MM.1S (cell line): ENCODE measurements at regions not wholly inside any gene's neighbourhood (a gene's known extent, or its start where the extent isn't known, plus 50 kb on each side); places are given as distances from the start of the nearest gene placed in this dataset.

Experiments used
- DNase-seq: peaks from one replicate; pipeline ENCODE4 v3.0.0-alpha.2; 2015
- H2AFZ ChIP-seq: fragments of 300-600 bp; sonication (generic); 2 replicates; pipeline ENCODE4 v1.6.0; 2016; ENCODE audit warnings: antibody characterized with exemption, low read length
- H3F3A ChIP-seq: fragments of 300-600 bp; sonication (generic); 2 replicates; pipeline ENCODE4 v1.6.1; 2016; ENCODE audit warnings: mild to moderate bottlenecking, antibody characterized with exemption, low read length, moderate library complexity, mixed read lengths; ENCODE audit not compliant: insufficient read depth
- H3K27ac ChIP-seq: fragments of 300-600 bp; sonication (generic); 2 replicates; pipeline ENCODE4 v1.5.1; 2016; ENCODE audit warnings: mild to moderate bottlenecking, low read length
- H3K27me3 ChIP-seq: fragments of 300-600 bp; sonication (generic); replicated peaks from 2 replicates; pipeline ENCODE4 v1.6.0; 2016; ENCODE audit warnings: low read length; ENCODE audit not compliant: insufficient read depth
- H3K36me3 ChIP-seq: fragments of 300-600 bp; sonication (generic); replicated peaks from 2 replicates; pipeline ENCODE4 v1.6.1; 2016; ENCODE audit warnings: mild to moderate bottlenecking, low read length, mixed read lengths; ENCODE audit not compliant: insufficient read depth
- H3K4me1 ChIP-seq: fragments of 300-600 bp; sonication (generic); 2 replicates; pipeline ENCODE4 v1.6.1; 2016; ENCODE audit warnings: low read length, mixed read lengths
- H3K4me2 ChIP-seq: fragments of 300-600 bp; sonication (generic); 2 replicates; pipeline ENCODE4 v1.6.0; 2016; ENCODE audit warnings: low read depth, low read length
- H3K4me3 ChIP-seq: fragments of 300-600 bp; sonication (generic); 2 replicates; pipeline ENCODE4 v1.5.1; 2016; ENCODE audit warnings: low read length, mixed read lengths
- H3K79me2 ChIP-seq: fragments of 300-600 bp; sonication (generic); 2 replicates; pipeline ENCODE4 v1.6.1; 2016; ENCODE audit warnings: mixed run types, low read length, mixed read lengths
- H3K9ac ChIP-seq: fragments of 300-600 bp; sonication (generic); 2 replicates; pipeline ENCODE4 v1.6.1; 2016; ENCODE audit warnings: low read length, mixed read lengths
- H3K9me2 ChIP-seq: fragments of 300-600 bp; sonication (generic); replicated peaks from 2 replicates; pipeline ENCODE4 v1.6.1; 2016; ENCODE audit warnings: mild to moderate bottlenecking, low read length, mixed read lengths; ENCODE audit not compliant: insufficient read depth
- H3K9me3 ChIP-seq: fragments of 300-600 bp; sonication (generic); replicated peaks from 2 replicates; pipeline ENCODE4 v1.6.1; 2016; ENCODE audit warnings: mild to moderate bottlenecking, low read length, mixed read lengths; ENCODE audit not compliant: insufficient read depth
- H4K20me1 ChIP-seq: fragments of 300-600 bp; sonication (generic); 2 replicates; pipeline ENCODE4 v1.6.1; 2016; ENCODE audit warnings: mild to moderate bottlenecking, low read length, moderate library complexity, mixed read lengths; ENCODE audit not compliant: insufficient read depth
- EZH2 ChIP-seq: fragments of 300-600 bp; sonication (generic); optimal IDR thresholded peaks from 2 replicates; pipeline ENCODE3; 2017; ENCODE audit warnings: low read depth, mild to moderate bottlenecking, antibody characterized with exemption, low read length, mixed read lengths
- EZH2phosphoT487 ChIP-seq: fragments of 300-600 bp; sonication (generic); IDR thresholded peaks from 2 replicates; pipeline ENCODE4 v1.6.1; 2018; ENCODE audit warnings: antibody characterized with exemption, low read length
- TF ChIP-seq, protein P1 (sequence below): fragments of 300-600 bp; sonication (generic); IDR thresholded peaks from 2 replicates; pipeline ENCODE4 v1.5.1; 2016; ENCODE audit warnings: antibody characterized with exemption, low read length, mixed read lengths

DNA sequence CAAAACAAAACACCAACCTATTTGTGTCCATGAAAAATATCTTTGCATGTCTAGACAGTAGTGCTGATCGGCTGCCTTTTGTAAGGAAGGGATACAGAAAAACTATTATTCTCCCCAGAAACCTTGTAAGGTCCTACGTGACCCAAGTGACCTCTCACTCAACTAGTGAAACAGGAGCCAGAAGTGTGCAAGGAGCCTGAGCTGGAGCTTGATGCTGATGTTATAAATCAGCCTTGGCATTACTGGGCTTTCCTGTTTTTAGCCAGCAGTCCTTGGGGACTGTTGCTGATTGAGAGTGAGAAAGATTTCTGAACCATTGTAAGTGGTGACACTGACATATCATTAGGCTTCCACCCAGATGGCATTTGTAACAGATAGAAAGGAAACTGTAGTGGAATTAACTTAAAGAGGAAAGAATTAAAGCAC is 100.8 kb upstream of the LIMCH1 start:
- H3K27ac ChIP-seq: no peak overlapping the region
- 0 out of 2 replicates have a peak, but pooled peaks cover 3% of the 10 kb centered on the region for H3K4me1 ChIP-seq
- H3K9ac ChIP-seq: no peak overlapping the region
- H3F3A ChIP-seq: no peaks in the 10 kb centered on the region
- no peaks in the 10 kb centered on the region for H4K20me1 ChIP-seq
- H3K4me3 ChIP-seq: peak overlapping the region; percentile 14; the same call in 1 of the 2 replicates
- peak overlapping the region; percentile 39; the same call in 1 of the 2 replicates for H3K4me2 ChIP-seq
- no peak for DNase-seq
- H2AFZ ChIP-seq: peak overlapping the region; percentile 39
- no peak for TF ChIP-seq EZH2phosphoT487
- TF ChIP-seq, protein P1, sequence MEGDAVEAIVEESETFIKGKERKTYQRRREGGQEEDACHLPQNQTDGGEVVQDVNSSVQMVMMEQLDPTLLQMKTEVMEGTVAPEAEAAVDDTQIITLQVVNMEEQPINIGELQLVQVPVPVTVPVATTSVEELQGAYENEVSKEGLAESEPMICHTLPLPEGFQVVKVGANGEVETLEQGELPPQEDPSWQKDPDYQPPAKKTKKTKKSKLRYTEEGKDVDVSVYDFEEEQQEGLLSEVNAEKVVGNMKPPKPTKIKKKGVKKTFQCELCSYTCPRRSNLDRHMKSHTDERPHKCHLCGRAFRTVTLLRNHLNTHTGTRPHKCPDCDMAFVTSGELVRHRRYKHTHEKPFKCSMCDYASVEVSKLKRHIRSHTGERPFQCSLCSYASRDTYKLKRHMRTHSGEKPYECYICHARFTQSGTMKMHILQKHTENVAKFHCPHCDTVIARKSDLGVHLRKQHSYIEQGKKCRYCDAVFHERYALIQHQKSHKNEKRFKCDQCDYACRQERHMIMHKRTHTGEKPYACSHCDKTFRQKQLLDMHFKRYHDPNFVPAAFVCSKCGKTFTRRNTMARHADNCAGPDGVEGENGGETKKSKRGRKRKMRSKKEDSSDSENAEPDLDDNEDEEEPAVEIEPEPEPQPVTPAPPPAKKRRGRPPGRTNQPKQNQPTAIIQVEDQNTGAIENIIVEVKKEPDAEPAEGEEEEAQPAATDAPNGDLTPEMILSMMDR: no peak
- TF ChIP-seq EZH2: no peak
- no peaks in the 10 kb centered on the region for H3K9me2 ChIP-seq
- H3K36me3 ChIP-seq: no peaks in the 10 kb centered on the region
- H3K27me3 ChIP-seq: no peaks in the 10 kb centered on the region
- H3K9me3 ChIP-seq: no peaks in the 10 kb centered on the region
- H3K79me2 ChIP-seq: no peaks in the 10 kb centered on the region

DNA sequence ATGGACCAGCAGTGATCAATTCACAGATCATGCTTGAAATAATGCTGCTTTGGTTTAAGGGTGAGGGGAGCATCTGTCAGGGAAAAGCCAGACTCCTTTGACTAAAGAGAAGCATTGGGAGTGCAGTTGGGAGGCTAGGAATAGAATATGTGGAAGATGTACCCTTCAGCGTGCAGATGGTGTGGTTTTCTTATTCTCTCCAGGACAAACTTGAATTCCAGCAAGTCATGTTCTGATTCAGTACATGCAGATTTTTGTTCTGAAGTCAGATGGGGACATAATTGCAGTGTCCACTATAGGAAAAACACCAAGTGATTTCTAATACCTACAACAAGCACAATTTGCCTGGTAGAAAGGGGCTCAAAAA is 99.0 kb upstream of the LIMCH1 start:
- no peaks in the 10 kb centered on the region for H3K9me3 ChIP-seq
- H3K36me3 ChIP-seq: no peaks in the 10 kb centered on the region
- H4K20me1 ChIP-seq: no peaks in the 10 kb centered on the region
- H3K4me1 ChIP-seq: 0 out of 2 replicates have a peak, but pooled peaks cover 3% of the 10 kb centered on the region
- no peak overlapping the region for H3K4me2 ChIP-seq
- H3K27ac ChIP-seq: no peak overlapping the region
- H3K4me3 ChIP-seq: no peak overlapping the region
- no peaks in the 10 kb centered on the region for H3K79me2 ChIP-seq
- TF ChIP-seq EZH2phosphoT487: no peak
- no peak for TF ChIP-seq EZH2
- TF ChIP-seq, protein P1: no peak
- H3K9me2 ChIP-seq: no peaks in the 10 kb centered on the region
- no peak for DNase-seq
- H3K9ac ChIP-seq: no peak overlapping the region
- no peaks in the 10 kb centered on the region for H3K27me3 ChIP-seq
- no peaks in the 10 kb centered on the region for H3F3A ChIP-seq
- H2AFZ ChIP-seq: no peak overlapping the region

DNA sequence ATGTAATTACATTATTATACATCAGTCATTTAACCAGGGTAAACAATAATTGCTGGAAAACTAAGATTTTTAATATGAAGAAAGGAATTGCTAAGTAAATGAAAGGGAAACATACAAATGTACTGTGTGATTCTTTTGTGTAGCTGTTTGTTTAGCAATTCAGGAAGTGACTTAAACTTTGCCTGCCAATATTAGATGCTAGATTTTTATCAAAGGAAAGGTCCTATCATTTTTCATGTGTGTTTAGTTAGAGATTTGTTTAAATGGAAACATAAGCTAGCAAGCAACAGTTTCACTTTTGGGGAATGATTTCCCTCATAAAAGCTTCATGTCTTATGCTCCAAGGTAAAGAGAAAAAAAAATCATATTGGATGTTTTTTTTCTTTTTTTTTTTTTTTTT is 95.1 kb upstream of the LIMCH1 start:
- DNase-seq: no peak
- Histone ChIP-seq H3K9me2 (no peaks in the 10 kb centered on the region), H3K27me3 (no peaks in the 10 kb centered on the region), H2AFZ (no peak overlapping the region), H3K4me1 (no peaks in the 10 kb centered on the region), H3K4me2 (no peak overlapping the region), H3K9ac (no peak overlapping the region), H3K79me2 (no peaks in the 10 kb centered on the region), H3K27ac (no peak overlapping the region), H3K36me3 (no peaks in the 10 kb centered on the region), H4K20me1 (no peaks in the 10 kb centered on the region), H3K4me3 (no peak overlapping the region), H3F3A (no peaks in the 10 kb centered on the region), H3K9me3 (no peaks in the 10 kb centered on the region)
- no peak for TF ChIP-seq EZH2
- TF ChIP-seq, protein P1: no peak
- no peak for TF ChIP-seq EZH2phosphoT487
